ENCODE measurements at regions not wholly inside any gene's neighbourhood (a gene's known extent, or its start where the extent isn't known, plus 50 kb on each side); places are given as distances from the start of the nearest gene placed in this dataset.

- H3K4me3 ChIP-seq (replicated peaks; ENCODE audit: insufficient read depth, low read length) = no peak overlapping the region
- no peak for DNase-seq (ENCODE audit: low read depth in 1 of 2, low spot score in 1 of 2)
- TF ChIP-seq SPI1 (IDR thresholded peaks at IDR 0.05; ENCODE audit: borderline replicate concordance, low read depth) (no peak), POLR2AphosphoS5 (IDR thresholded peaks at IDR 0.05; ENCODE audit: low read depth) (no peak), GABPA (IDR thresholded peaks at IDR 0.05; ENCODE audit: low read depth) (no peak), REST (IDR thresholded peaks at IDR 0.05; ENCODE audit: insufficient replicate concordance, low read depth) (no peak)
- TF ChIP-seq, protein P1, sequence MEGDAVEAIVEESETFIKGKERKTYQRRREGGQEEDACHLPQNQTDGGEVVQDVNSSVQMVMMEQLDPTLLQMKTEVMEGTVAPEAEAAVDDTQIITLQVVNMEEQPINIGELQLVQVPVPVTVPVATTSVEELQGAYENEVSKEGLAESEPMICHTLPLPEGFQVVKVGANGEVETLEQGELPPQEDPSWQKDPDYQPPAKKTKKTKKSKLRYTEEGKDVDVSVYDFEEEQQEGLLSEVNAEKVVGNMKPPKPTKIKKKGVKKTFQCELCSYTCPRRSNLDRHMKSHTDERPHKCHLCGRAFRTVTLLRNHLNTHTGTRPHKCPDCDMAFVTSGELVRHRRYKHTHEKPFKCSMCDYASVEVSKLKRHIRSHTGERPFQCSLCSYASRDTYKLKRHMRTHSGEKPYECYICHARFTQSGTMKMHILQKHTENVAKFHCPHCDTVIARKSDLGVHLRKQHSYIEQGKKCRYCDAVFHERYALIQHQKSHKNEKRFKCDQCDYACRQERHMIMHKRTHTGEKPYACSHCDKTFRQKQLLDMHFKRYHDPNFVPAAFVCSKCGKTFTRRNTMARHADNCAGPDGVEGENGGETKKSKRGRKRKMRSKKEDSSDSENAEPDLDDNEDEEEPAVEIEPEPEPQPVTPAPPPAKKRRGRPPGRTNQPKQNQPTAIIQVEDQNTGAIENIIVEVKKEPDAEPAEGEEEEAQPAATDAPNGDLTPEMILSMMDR (IDR thresholded peaks at IDR 0.05; ENCODE audit: insufficient read depth, low read length) = no peak
- no peak overlapping the region for H3K27ac ChIP-seq (replicated peaks)
- no peaks in the 10 kb centered on the region for H3K27me3 ChIP-seq (ENCODE audit: insufficient read depth, poor library complexity, severe bottlenecking)
These were observed 180.2 kb downstream of the ANAPC1 start for GRCh38 chr2:111703759-111704158.

DNA sequence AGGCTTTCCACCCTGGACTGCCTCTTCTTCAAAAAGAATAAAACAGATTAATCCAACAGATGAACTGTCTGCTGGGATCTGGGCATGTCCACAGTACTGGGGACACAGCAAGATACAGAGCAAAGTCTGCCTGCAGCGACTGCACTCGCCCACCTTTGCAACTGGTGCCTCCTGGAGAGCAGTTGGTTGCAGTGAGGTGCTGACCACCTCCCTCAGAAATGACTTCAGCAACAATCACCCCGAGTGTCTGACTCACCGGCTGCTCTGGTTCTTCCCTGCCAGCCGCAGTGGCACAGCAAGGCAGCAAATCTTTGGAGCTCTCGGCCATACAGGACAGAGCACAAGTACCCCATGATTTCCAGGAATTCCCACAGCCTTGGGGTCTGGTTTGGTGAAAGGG is 179.7 kb downstream of the ANAPC1 start:
- H3K27me3 ChIP-seq (ENCODE audit: insufficient read depth, poor library complexity, severe bottlenecking) = no peaks in the 10 kb centered on the region
- no peak overlapping the region for H3K27ac ChIP-seq (replicated peaks)
- no peak for TF ChIP-seq REST (IDR thresholded peaks at IDR 0.05; ENCODE audit: insufficient replicate concordance, low read depth)
- TF ChIP-seq, protein P1 (IDR thresholded peaks at IDR 0.05; ENCODE audit: insufficient read depth, low read length) = no peak
- no peak for TF ChIP-seq SPI1 (IDR thresholded peaks at IDR 0.05; ENCODE audit: borderline replicate concordance, low read depth)
- TF ChIP-seq POLR2AphosphoS5 (IDR thresholded peaks at IDR 0.05; ENCODE audit: low read depth) = no peak
- no peak for TF ChIP-seq GABPA (IDR thresholded peaks at IDR 0.05; ENCODE audit: low read depth)
- H3K4me3 ChIP-seq (replicated peaks; ENCODE audit: insufficient read depth, low read length) = no peak overlapping the region
- DNase-seq (ENCODE audit: low read depth in 1 of 2, low spot score in 1 of 2) = no peak

GRCh38 chr2:111705239-111705638 is 178.8 kb downstream of the ANAPC1 start:
- Histone ChIP-seq H3K27me3 (ENCODE audit: insufficient read depth, poor library complexity, severe bottlenecking) (no peaks in the 10 kb centered on the region), H3K4me3 (replicated peaks; ENCODE audit: insufficient read depth, low read length) (no peak overlapping the region), H3K27ac (replicated peaks) (peak overlapping the region; percentile 38)
- DNase-seq (ENCODE audit: low read depth in 1 of 2, low spot score in 1 of 2) = no peak
- TF ChIP-seq, protein P1 (IDR thresholded peaks at IDR 0.05; ENCODE audit: insufficient read depth, low read length) = no peak
- no peak for TF ChIP-seq SPI1 (IDR thresholded peaks at IDR 0.05; ENCODE audit: borderline replicate concordance, low read depth)
- TF ChIP-seq REST (IDR thresholded peaks at IDR 0.05; ENCODE audit: insufficient replicate concordance, low read depth) = no peak
- TF ChIP-seq POLR2AphosphoS5 (IDR thresholded peaks at IDR 0.05; ENCODE audit: low read depth) = no peak
- TF ChIP-seq GABPA (IDR thresholded peaks at IDR 0.05; ENCODE audit: low read depth) = no peak
